NT2/D1 (cell line): ENCODE measurements at regions not wholly inside any gene's neighbourhood (a gene's known extent, or its start where the extent isn't known, plus 50 kb on each side); places are given as distances from the start of the nearest gene placed in this dataset.

Experiments
- YY1 ChIP-seq: IDR thresholded peaks from 2 replicates; pipeline ENCODE4 v1.6.1; 2011; ENCODE audit not compliant: insufficient read length, insufficient read depth
- ZNF274 ChIP-seq: IDR thresholded peaks from 2 replicates; pipeline ENCODE4 v1.6.1; 2011; ENCODE audit warnings: mild to moderate bottlenecking, low read depth, low read length

- TF ChIP-seq YY1 (no peak), ZNF274 (no peak)
Observed at GRCh38 chr3:33989229-33989628, 190.8 kb downstream of the PDCD6IP start.
